Endothelial cell of umbilical vein (primary cell): ENCODE measurements at regions not wholly inside any gene's neighbourhood (a gene's known extent, or its start where the extent isn't known, plus 50 kb on each side); places are given as distances from the start of the nearest gene placed in this dataset.

Experiments
- BruUV-seq: library from RNA; stranded (reverse); fragments of 400-500 nt; replicated peaks from 2 replicates; lab custom pipeline; 2021; lab: Mats Ljungman, UMichigan
- CTCF ChIA-PET: fragments of 300-600, 350-600 bp; sonication (Branson Sonifier 250); formaldehyde crosslinking; loops from one replicate; lab custom pipeline; 2021; ENCODE audit warnings: antibody characterized with exemption, inconsistent platforms; lab: Charles Lee
- POLR2A ChIA-PET: fragments of 300-600, 350-600 bp; sonication (Branson Sonifier 250); formaldehyde crosslinking; loops from one replicate; lab custom pipeline; 2021; ENCODE audit warnings: antibody characterized with exemption, inconsistent platforms; lab: Charles Lee
- DNase-seq: peaks from one replicate; pipeline ENCODE4 v3.0.0-alpha.2; 2011; ENCODE audit warnings: low read depth, low spot score
- FAIRE-seq: peaks from 2 replicates; lab custom pipeline; 2011; peaks lifted over from hg19 to GRCh38; lab: Jason Lieb, UNC
- H2AFZ ChIP-seq: 2 replicates; pipeline ENCODE4 v1.6.0; 2012; ENCODE audit warnings: low read depth, low read length, control low read depth, inconsistent platforms
- H3K27ac ChIP-seq: 2 replicates; pipeline ENCODE4 v1.5.1; 2011; ENCODE audit warnings: low read depth, mild to moderate bottlenecking, control low read depth, low read length, moderate library complexity; ENCODE audit not compliant: insufficient read depth
- H3K27me3 ChIP-seq, 2 experiments: 2 replicates each; pipeline versions ENCODE4 v1.6.0 to v1.6.1; 2011; ENCODE audit warnings: low read length in 2 of 2, mixed read lengths in 1 of 2; ENCODE audit not compliant: control insufficient read depth in 2 of 2, insufficient read depth in 2 of 2
- H3K36me3 ChIP-seq, 2 experiments: 2 replicates in 1 of 2; 3 replicates in 1 of 2; pipeline ENCODE4 v1.5.1; 2011; ENCODE audit warnings: low read length in 2 of 2, mild to moderate bottlenecking in 1 of 2, moderate library complexity in 1 of 2; ENCODE audit not compliant: control insufficient read depth in 2 of 2, insufficient read depth in 2 of 2; ENCODE audit errors: extremely low read depth in 1 of 2
- H3K4me1 ChIP-seq: 3 replicates; pipeline ENCODE4 v1.5.1; 2011; ENCODE audit warnings: mild to moderate bottlenecking, low read length; ENCODE audit not compliant: control insufficient read depth, insufficient read depth; ENCODE audit errors: extremely low read depth
- H3K4me2 ChIP-seq: 2 replicates; pipeline ENCODE4 v1.6.1; 2011; ENCODE audit warnings: low read length, control low read depth, mixed read lengths; ENCODE audit not compliant: insufficient read depth
- H3K4me3 ChIP-seq, 3 experiments: fragments of 200-600 bp in 1 of 3; sonication (generic), shearing (Covaris generic) in 1 of 3; replicated peaks in 1 of 3; 2 replicates each; pipeline ENCODE4 v1.5.1; 2011 to 2016; ENCODE audit warnings: control low read depth in 3 of 3, low read length in 3 of 3, mild to moderate bottlenecking in 2 of 3, inconsistent platforms in 1 of 3, low read depth in 1 of 3, moderate library complexity in 1 of 3; ENCODE audit not compliant: insufficient read depth in 1 of 3
- H3K79me2 ChIP-seq: 2 replicates; pipeline ENCODE4 v1.6.0; 2012; ENCODE audit warnings: low read length, inconsistent platforms; ENCODE audit not compliant: control insufficient read depth, insufficient read depth
- H3K9ac ChIP-seq: replicated peaks from 2 replicates; pipeline ENCODE3; 2011; ENCODE audit warnings: low read length, control low read depth; ENCODE audit not compliant: insufficient read depth; ENCODE audit errors: extremely low read depth
- H3K9me1 ChIP-seq: replicated peaks from 3 replicates; pipeline ENCODE4 v1.6.0; 2011; ENCODE audit warnings: mild to moderate bottlenecking, low read length; ENCODE audit not compliant: control insufficient read depth, insufficient read depth; ENCODE audit errors: extremely low read depth
- H3K9me3 ChIP-seq: replicated peaks from 2 replicates; pipeline ENCODE4 v1.5.1; 2012; ENCODE audit warnings: low read length, inconsistent platforms; ENCODE audit not compliant: control insufficient read depth, insufficient read depth
- H4K20me1 ChIP-seq: replicated peaks from 2 replicates; pipeline ENCODE3; 2011; ENCODE audit warnings: mild to moderate bottlenecking, low read length; ENCODE audit not compliant: control insufficient read depth, insufficient read depth; ENCODE audit errors: extremely low read depth
- EZH2 ChIP-seq: IDR thresholded peaks from 2 replicates; pipeline ENCODE4 v1.6.1; 2012; ENCODE audit warnings: borderline replicate concordance, low read depth, mild to moderate bottlenecking, moderate library complexity, low read length, inconsistent platforms; ENCODE audit not compliant: severe bottlenecking
- FOS ChIP-seq: IDR thresholded peaks from 2 replicates; pipeline ENCODE4 v1.6.1; 2011; ENCODE audit warnings: mild to moderate bottlenecking, low read length, moderate library complexity, borderline replicate concordance; ENCODE audit not compliant: insufficient read depth
- GATA2 ChIP-seq: IDR thresholded peaks from 2 replicates; pipeline ENCODE4 v1.7.0; 2011; ENCODE audit warnings: low read depth, mild to moderate bottlenecking, moderate library complexity, mixed read lengths, low read length; ENCODE audit not compliant: insufficient read length, insufficient read depth
- JUN ChIP-seq: IDR thresholded peaks from 2 replicates; pipeline ENCODE4 v1.6.1; 2011; ENCODE audit warnings: borderline replicate concordance, low read depth; ENCODE audit not compliant: insufficient read length, insufficient read depth
- MYC ChIP-seq: IDR thresholded peaks from one replicate; pipeline ENCODE4 v1.6.1; 2011; ENCODE audit warnings: mild to moderate bottlenecking, low read depth, low read length
- POLR2A ChIP-seq: IDR thresholded peaks from 2 replicates; pipeline ENCODE4 v1.6.1; 2012; ENCODE audit warnings: low read depth, mild to moderate bottlenecking, control low read depth, low read length
- POLR2AphosphoS5 ChIP-seq: IDR thresholded peaks from 2 replicates; pipeline ENCODE4 v1.6.1; 2012; ENCODE audit warnings: low read depth, mild to moderate bottlenecking, control low read depth, low read length, moderate library complexity; ENCODE audit not compliant: insufficient read depth
- dilution Hi-C: fragments of 300-500 bp; cut with MboI; formaldehyde crosslinking; loops from one replicate; pipeline ENCODE4 v1.15.0; 2019; ENCODE audit warnings: low sequenced_read_pairs; ENCODE audit not compliant: extremely low pct_ligation_motif_present
- intact Hi-C: fragments of 100-400 bp; cut with micrococcal nuclease; formaldehyde crosslinking; loops from one replicate; pipeline ENCODE4 v1.10.0; 2022
- TF ChIP-seq, protein P1 (sequence below), 2 donors: IDR thresholded peaks; 1 replicate in 1 of 2; 2 replicates in 1 of 2; pipeline ENCODE4 v1.5.1; 2011; ENCODE audit warnings: low read length in 2 of 2, mild to moderate bottlenecking in 2 of 2, moderate library complexity in 2 of 2, control low read depth in 1 of 2, inconsistent platforms in 1 of 2, low read depth in 1 of 2; ENCODE audit not compliant: insufficient read depth in 1 of 2; ENCODE audit errors: extremely low read depth in 1 of 2
- TF ChIP-seq, protein P2 (sequence below): IDR thresholded peaks from 2 replicates; pipeline ENCODE4 v1.6.1; 2011; ENCODE audit not compliant: insufficient read depth, insufficient read length

DNA sequence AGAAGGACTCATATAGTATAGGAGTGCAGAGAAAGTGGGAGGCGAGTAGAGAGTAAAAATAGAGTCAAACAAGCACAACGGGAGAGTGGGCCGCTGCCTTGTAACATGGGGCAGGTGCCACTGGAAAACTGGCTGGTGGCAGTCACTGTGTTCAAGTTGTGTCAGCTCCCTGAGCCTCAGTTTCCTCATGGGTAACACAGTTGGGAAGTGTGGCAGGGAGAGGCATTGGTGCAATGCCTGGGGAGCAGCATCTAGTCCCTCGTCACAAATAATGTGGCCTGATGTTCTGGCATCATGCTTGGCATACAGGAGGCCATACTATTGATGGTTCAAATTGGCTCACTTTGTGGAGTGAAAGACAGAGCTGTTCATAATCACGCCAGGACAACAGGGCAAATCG is 78.9 kb upstream of the SPON1 start:
- H3K36me3 ChIP-seq = no peaks in the 10 kb centered on the region
- H3K4me2 ChIP-seq = no peak overlapping the region
- no peaks in the 10 kb centered on the region for H3K79me2 ChIP-seq
- H2AFZ ChIP-seq = no peak overlapping the region
- ChIA-PET CTCF (no interaction called here), POLR2A (no interaction called here)
- no peaks in the 10 kb centered on the region for H3K9me3 ChIP-seq
- H3K4me1 ChIP-seq = no peaks in the 10 kb centered on the region
- FAIRE-seq (no peak), DNase-seq (no peak)
- no peaks in the 10 kb centered on the region for H3K27me3 ChIP-seq
- H4K20me1 ChIP-seq = no peaks in the 10 kb centered on the region
- dilution Hi-C loops (no loop called here), intact Hi-C loops (no loop called here)
- no peak overlapping the region for H3K4me3 ChIP-seq
- BruUV-seq = no TSS peak
- H3K9me1 ChIP-seq = no peaks in the 10 kb centered on the region
- H3K9ac ChIP-seq = no peak overlapping the region
- no peak for TF ChIP-seq POLR2A
- TF ChIP-seq FOS = no peak
- no peak for TF ChIP-seq POLR2AphosphoS5
- TF ChIP-seq, protein P1, sequence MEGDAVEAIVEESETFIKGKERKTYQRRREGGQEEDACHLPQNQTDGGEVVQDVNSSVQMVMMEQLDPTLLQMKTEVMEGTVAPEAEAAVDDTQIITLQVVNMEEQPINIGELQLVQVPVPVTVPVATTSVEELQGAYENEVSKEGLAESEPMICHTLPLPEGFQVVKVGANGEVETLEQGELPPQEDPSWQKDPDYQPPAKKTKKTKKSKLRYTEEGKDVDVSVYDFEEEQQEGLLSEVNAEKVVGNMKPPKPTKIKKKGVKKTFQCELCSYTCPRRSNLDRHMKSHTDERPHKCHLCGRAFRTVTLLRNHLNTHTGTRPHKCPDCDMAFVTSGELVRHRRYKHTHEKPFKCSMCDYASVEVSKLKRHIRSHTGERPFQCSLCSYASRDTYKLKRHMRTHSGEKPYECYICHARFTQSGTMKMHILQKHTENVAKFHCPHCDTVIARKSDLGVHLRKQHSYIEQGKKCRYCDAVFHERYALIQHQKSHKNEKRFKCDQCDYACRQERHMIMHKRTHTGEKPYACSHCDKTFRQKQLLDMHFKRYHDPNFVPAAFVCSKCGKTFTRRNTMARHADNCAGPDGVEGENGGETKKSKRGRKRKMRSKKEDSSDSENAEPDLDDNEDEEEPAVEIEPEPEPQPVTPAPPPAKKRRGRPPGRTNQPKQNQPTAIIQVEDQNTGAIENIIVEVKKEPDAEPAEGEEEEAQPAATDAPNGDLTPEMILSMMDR (IDR thresholded peaks at IDR 0.05; ENCODE audit: extremely low read depth in 1 of 2, insufficient read depth in 1 of 2, low read depth in 1 of 2, low read length in 2 of 2) = no peak
- TF ChIP-seq, protein P2, sequence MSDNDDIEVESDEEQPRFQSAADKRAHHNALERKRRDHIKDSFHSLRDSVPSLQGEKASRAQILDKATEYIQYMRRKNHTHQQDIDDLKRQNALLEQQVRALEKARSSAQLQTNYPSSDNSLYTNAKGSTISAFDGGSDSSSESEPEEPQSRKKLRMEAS = no peak
- no peak for TF ChIP-seq GATA2
- TF ChIP-seq MYC = no peak
- no peak for TF ChIP-seq EZH2
- TF ChIP-seq JUN = no peak
- no peak overlapping the region for H3K27ac ChIP-seq
